GM21381 (cell line): ENCODE measurements at regions not wholly inside any gene's neighbourhood (a gene's known extent, or its start where the extent isn't known, plus 50 kb on each side); places are given as distances from the start of the nearest gene placed in this dataset.
"Not testable (repeated sequence)": the region's sequence is repeated elsewhere in the genome, so short reads cannot be mapped to it uniquely, and the experiment has no call there.

ENCODE experiments used
- ATAC-seq: cut with Tn5 transposase; IDR thresholded peaks from one replicate; pipeline ENCODE4 v1.9.1; 2021; ENCODE audit warnings: mild to moderate bottlenecking, moderate library complexity; ENCODE audit not compliant: unreplicated experiment

DNA sequence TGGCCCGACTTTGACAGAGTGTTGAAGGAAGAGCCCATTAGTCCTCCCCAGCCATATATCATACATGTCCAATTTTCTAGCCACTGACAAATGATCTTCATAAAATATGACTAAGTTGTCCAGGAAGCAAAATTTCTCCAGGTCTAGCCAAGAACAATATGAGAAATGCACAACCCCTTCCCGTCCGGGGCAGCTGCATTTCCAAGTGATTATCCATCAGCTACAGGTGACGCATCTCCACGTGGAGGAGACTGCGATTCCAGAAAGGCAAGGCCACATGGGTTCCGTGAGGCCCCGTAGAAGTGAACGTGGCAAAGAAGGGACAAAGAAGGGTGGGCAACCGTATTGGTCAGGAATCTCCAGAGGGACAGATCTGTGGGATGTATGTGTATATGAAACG is 118.6 kb downstream of the ATP6V0E2 start:
- ATAC-seq: not testable (repeated sequence)

GRCh38 chr7:149995369-149996026 is 121.7 kb downstream of the ATP6V0E2 start:
- ATAC-seq: not testable (repeated sequence)

DNA sequence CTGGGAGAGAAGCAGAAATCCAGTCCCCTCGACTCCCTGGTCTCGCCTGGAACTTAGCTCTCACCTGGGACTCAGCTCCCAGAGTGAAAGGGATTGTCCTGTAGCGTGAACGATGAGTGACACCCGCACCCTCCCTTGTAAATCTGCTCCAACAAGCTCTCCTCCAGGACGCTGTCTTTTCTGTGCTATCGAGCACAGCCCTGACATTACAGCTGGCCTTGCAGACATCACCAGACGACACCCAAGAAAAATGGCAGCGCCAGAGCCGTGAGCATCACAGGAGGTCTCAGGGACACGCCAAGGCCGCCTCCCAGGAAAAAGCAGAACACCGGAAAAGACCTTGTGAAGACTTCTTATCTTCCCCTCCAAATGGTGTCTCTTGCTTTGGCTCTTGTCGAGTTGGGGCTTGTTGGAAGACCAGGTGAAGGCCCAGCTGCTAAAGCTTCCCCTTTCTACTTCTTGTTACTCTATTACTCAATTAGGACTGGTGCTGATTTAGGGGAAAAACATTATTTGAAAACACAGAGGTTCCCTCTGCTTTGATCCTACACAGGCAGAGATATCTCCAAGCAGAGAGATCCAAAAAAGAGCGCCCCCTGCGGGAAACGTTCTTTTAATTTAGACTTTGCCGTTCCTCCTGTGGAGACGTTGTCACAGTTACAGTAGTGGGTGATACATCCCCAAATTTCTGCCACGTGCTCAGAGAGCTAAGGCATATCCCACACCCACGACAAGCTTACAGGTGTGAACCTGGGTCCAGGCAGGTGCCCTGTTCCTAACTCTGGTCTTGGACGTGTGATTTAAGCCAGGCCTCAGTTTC is 127.2 kb downstream of the ATP6V0E2 start:
- not testable (repeated sequence) for ATAC-seq

GRCh38 chr7:150003304-150003810 is 129.6 kb downstream of the ATP6V0E2 start:
- no peak for ATAC-seq

DNA sequence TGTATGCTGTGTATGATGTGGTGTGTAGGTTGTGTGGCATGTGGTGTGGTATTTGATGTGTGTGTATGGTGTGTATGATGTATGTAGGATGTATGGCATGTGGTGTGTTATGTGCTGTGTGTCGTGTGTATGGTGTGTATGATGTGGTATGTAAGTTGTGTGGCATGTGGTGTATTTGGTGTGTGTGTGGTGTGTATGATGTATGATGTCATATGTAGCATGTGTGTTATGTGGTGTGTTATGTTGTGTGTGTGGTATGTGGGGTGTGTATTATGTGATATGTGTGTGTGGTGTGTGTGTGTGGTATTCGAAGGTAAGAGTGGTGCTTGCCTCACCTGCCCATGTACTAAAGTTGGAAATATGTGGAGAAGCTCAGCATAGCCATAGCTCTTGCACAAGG is 130.2 kb downstream of the ATP6V0E2 start:
- ATAC-seq: not testable (repeated sequence)

GRCh38 chr7:150004843-150005242 is 131.1 kb downstream of the ATP6V0E2 start:
- not testable (repeated sequence) for ATAC-seq

DNA sequence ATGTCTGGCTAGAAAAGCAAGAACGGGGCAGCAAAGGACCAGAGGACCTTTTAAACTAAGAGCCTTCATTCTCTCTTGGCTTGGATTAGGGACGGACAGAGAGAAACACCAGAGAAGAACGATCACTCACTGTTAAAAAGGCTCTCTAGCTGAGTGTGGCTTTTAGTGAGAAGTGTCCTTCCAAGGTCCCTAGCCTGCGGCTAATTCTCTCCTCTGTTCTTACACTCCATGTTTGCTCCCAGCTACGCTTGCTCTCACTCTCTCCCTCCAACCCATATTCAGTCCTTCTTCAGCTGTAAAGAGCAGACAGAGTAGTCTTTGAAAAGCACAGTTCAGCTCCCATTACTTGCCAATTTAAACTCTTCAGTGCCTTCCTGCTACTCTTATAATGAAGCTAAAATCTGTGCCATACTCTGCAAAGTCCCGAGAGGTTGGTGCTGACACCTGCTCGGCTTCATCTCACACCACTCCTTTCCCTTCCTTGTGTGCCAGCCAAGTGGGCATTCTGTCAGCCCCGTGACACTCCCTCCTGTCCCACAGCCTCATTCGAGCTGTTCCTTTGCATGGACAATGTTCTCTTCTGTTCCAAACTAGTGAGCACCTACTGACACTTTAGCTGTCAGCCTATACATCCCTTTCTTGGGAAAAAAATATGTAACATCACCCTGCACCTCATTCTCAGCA is 136.0 kb downstream of the ATP6V0E2 start:
- not testable (repeated sequence) for ATAC-seq

DNA sequence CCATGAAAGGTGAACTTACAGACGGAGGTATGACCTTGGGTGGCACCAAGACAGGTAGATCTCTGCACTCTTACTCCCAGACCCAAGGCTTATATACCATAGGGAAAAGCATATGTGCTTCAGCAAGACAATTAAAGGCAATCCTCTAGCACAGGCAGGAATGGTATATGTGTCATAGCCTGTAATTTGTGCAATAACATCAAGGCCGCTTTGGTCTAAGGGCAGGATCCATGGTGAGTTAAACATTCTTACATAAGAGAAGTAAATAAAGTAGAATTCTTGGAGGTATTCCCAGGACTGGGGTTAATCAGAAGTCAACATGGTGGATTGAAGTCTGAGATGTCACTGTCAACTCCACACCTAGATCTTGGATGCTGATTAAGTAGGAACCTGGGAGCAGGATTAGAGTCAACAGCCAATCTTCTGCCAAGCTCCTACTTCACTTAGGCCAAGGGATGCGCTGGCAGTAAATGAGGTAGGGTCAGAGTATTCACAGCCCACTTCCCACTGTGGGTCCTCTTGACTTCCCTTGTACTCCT is 143.0 kb downstream of the ATP6V0E2 start:
- not testable (repeated sequence) for ATAC-seq

GRCh38 chr7:150020210-150020609 is 146.4 kb downstream of the ATP6V0E2 start:
- not testable (repeated sequence) for ATAC-seq

GRCh38 chr7:150024550-150025490 is 151.1 kb downstream of the ATP6V0E2 start:
- not testable (repeated sequence) for ATAC-seq

DNA sequence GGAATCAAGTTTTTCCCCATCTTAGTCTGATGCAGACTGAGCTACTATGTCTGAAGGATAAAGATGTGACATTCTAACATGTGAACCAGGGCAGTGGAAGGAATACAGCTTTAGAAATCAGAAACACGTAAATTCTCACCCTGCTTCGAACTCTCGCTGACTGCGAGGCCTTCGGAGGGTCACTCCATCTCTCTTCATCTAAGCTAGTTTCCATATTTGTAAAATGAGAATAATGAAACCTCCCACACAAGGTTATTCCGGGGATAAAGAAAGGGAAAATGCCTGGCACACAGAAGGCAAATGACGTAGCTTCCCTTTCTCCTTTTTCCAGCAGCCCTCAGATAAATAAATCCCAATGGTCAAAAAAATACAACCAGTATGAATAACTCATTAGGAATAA is 152.0 kb downstream of the ATP6V0E2 start:
- ATAC-seq: not testable (repeated sequence)

GRCh38 chr7:150028344-150029012 is 154.7 kb downstream of the ATP6V0E2 start:
- not testable (repeated sequence) for ATAC-seq

- ATAC-seq: not testable (repeated sequence)
Measured at GRCh38 chr7:150029013-150029389, 155.2 kb downstream of the ATP6V0E2 start.

- not testable (repeated sequence) for ATAC-seq
Measured at GRCh38 chr7:150031733-150032132, 158.0 kb downstream of the ATP6V0E2 start.

DNA sequence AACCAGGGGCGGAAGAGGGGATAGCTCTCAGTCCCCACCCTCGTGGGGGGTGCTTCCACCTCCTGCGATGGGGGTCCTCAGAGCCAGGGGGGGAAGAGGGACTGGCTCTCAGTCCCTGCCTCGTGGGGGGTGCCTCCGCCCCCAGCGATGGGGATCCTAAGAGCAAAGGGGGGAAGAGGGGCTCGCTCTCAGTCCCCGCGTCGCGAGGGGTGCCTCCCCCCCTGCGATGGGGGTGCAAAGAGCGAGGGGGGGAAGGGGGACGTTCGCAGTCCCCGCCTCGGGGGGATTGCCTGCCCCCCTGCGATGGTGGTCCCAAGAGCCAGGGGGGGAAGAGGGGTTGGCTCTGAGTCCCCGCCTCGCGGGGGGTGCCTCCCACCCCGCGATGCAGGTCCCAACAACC is 159.9 kb downstream of the ATP6V0E2 start:
- not testable (repeated sequence) for ATAC-seq

DNA sequence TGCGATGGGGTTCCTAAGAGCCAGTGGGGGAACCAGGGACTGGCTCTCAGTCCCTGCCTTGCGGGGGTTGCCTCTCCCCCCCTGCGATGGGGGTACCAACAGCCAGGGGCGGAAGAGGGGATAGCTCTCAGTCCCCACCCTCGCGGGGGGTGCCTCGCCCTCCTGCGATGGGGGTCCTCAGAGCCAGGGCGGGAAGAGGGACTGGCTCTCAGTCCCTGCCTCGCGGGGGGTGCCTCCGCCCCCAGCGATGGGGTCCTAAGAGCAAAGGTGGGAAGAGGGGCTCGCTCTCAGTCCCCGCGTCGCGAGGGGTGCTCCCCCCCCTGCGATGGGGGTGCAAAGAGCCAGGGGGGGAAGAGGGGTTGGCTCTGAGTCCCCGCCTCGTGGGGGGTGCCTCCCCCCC is 162.0 kb downstream of the ATP6V0E2 start:
- ATAC-seq: not testable (repeated sequence)

- not testable (repeated sequence) for ATAC-seq
Measured at GRCh38 chr7:150039061-150039460, 165.3 kb downstream of the ATP6V0E2 start.

- ATAC-seq: not testable (repeated sequence)
Measured at GRCh38 chr7:150042281-150042680, 168.5 kb downstream of the ATP6V0E2 start.

GRCh38 chr7:150044771-150045170 is 171.0 kb downstream of the ATP6V0E2 start:
- ATAC-seq: not testable (repeated sequence)
